HG02763 (cell line): ENCODE measurements at regions not wholly inside any gene's neighbourhood (a gene's known extent, or its start where the extent isn't known, plus 50 kb on each side); places are given as distances from the start of the nearest gene placed in this dataset.

ENCODE experiments used
- ATAC-seq: cut with Tn5 transposase; IDR thresholded peaks from one replicate; pipeline ENCODE4 v1.9.1; 2021; ENCODE audit warnings: mild to moderate bottlenecking, moderate library complexity; ENCODE audit not compliant: unreplicated experiment

DNA sequence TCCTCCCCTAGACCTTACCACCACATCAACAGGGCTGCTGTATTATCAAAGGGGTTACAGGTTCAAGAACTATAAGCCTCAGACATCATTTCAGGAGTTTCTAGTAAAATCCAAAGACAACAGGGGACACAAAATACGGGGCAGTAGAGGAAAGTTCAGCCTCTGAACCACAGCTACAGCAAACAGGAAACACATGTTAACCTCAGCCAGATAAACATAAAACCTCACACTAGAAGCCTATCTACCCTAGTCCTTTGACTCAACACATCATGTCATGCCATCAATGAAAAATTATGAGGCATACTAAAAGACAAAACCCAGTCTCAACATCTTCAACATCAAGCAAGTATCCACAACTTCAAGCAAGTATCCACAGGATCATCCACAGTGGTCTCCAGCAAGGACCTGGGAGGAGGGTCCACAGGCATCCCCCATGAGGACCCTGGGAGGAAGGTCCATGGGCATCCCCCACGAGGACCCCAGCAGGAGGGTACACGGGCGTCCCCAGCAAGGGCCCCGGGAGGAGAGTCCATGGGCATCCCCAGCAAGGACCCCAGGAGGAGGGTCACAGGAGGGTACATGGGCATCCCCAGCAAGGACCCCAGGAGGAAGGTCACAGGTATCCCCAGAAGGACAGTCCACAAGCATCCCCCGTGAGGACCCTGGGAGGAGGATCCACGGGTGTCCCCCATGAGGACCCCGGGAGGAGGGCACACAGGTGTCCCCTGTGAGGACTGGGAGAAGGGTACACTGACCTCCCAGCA lies 440.0 kb downstream of the MATN1 start:
- no peak for ATAC-seq

DNA sequence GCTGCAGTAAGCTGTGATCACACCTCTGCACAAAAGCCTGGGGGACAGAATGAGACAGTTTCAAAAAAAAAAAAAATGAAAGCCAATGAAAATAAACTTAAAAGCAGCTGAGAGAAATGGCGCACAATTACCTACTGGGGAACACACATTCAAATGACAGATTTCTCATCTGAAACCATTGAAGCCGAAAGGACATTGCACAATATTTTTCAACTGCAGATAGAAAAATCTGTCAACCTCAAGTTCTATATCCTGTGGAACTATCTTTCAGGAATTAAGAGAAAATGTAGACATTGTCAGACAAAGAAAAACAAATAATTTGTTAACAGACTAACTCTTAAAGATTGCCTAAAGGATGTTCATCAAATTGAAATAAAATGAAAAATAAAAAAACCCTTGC lies 442.8 kb downstream of the MATN1 start:
- no peak for ATAC-seq

- no peak for ATAC-seq
Observed at GRCh38 chr1:30277911-30278310, 445.5 kb downstream of the MATN1 start.

- no peak for ATAC-seq
Observed at GRCh38 chr1:30277415-30277814, 446.0 kb downstream of the MATN1 start.

GRCh38 chr1:30275926-30276764 lies 447.2 kb downstream of the MATN1 start:
- ATAC-seq: no peak

DNA sequence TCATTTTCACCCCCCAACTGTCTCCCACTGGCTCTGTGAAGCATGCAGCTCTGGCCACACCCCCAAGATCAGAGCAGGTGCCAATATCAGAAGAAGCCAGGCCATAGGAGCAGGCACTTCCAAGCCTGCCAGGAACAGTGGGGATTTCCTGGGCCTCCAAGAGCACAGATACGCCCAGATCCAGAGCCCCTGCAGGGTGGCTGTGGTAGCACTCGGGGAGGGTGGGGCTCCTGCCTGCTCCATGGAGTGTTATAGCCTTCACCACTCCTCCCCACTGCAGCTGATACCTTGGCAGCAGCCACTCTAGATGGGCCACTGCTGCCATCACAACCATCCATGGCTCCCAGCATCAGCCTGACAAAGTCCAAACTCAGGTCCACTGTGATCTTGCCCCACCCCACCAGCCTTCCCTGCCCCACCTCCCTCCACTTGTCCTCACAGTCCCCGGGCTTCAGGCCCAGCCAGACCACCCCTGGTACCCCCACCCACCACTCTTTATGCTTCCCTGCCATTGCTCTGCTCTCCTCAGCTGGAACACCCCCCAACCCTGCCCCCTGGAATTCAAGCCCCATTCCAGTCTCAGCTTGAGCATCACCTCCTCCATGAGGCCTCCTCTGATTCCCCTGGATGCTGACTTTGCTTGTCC lies 448.3 kb downstream of the MATN1 start:
- no peak for ATAC-seq

GRCh38 chr1:30274173-30274970 lies 449.0 kb downstream of the MATN1 start:
- no peak for ATAC-seq

- ATAC-seq: no peak
Observed at GRCh38 chr1:30273456-30273855, 449.9 kb downstream of the MATN1 start.

DNA sequence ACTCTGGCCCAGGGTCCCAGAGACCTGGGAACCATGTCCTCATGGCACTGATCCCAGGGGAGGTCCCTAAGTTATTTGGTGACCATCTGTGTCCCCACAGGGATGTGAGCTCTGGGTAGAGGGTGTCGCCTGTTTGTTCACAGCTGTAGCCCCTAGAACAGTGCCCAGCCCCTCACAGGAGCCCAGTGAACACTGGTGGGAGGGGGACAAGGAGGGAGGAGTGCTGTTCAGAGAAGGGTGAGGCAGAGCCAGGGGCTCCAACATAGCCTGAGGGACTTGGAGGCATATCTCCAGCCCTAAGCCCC lies 450.4 kb downstream of the MATN1 start:
- no peak for ATAC-seq

- ATAC-seq: no peak
Observed at GRCh38 chr1:30272277-30273020, 450.9 kb downstream of the MATN1 start.

DNA sequence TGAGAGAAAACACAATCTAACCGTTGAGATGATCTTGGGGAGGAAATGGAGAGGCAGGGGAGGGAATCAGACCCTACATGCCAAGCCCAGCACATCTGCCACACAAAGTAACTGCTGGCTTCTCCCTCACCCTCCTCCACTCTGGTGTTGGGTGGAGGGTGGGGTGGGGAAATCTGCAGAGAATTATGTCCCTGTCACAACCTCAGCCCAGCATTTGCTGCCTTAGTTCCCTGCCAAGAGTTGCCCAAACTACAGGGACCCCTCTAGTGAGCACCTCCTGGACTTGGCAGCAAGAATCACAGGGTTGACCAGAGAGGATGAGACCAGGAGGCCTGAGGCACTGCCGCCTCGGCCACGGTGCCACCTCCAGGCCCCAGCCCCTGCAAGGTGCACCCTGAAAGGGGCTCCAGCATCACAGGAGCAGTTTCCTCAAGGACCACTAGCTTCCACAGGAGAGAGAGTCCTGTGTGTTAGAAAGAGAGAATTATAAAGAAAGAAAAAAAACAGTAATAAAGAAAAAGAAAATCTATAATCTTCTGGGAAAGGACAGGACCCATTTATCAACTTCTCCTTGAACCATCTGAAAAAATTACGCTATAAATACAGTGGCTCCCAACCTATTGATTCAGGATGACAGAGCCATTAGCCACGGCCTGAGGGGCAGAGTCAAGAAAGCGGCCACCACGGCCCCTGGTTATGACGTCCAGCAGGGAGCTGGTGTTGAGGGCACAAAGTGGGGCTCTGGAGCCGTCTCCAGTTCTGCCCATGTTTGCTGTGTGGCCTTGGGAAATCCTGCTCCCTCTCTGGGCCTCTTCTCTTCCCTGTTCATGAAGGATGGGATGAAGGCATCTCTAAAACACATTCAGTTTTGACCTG lies 451.7 kb downstream of the MATN1 start:
- ATAC-seq: no peak

DNA sequence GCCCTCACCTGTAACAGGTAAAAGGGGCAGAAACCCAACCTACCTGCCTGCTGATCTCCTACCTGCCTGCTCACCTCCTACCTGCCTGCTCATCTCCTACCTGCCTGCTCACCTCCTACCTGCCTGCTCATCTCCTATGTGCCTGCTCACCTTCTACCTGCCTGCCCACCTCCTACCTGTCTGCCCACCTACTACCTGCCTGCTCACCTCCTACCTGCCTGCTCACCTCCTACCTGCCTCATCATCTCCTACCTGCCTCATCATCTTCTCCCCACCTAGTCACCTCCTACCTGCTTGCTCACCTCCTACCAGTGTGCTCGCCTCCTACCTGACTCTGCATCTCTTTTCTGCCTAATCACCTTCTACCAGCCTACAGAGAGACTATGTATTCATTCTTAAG lies 452.9 kb downstream of the MATN1 start:
- ATAC-seq: no peak

GRCh38 chr1:30268923-30269666 lies 454.3 kb downstream of the MATN1 start:
- no peak for ATAC-seq

GRCh38 chr1:30267856-30268255 lies 455.5 kb downstream of the MATN1 start:
- ATAC-seq: no peak

DNA sequence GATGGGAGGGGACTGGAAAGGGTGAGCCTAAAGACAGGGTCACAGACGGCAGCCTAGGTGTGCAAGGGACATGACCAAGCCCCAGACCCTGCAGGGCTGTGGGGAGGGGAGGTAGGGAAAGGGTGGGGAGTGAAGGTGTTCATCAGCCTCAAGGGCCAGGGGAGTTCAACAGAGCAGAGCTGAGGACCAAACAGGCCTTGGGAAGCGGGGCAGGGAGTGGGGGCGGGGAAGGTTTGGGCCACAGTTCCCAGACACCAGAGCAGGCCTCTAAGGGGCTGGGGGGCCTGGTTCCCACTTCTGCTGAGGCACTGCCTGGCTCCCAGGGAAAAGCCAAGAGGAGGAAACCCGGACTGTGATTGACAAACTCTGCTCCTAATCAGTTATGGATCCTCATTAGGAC lies 456.3 kb downstream of the MATN1 start:
- ATAC-seq: no peak

DNA sequence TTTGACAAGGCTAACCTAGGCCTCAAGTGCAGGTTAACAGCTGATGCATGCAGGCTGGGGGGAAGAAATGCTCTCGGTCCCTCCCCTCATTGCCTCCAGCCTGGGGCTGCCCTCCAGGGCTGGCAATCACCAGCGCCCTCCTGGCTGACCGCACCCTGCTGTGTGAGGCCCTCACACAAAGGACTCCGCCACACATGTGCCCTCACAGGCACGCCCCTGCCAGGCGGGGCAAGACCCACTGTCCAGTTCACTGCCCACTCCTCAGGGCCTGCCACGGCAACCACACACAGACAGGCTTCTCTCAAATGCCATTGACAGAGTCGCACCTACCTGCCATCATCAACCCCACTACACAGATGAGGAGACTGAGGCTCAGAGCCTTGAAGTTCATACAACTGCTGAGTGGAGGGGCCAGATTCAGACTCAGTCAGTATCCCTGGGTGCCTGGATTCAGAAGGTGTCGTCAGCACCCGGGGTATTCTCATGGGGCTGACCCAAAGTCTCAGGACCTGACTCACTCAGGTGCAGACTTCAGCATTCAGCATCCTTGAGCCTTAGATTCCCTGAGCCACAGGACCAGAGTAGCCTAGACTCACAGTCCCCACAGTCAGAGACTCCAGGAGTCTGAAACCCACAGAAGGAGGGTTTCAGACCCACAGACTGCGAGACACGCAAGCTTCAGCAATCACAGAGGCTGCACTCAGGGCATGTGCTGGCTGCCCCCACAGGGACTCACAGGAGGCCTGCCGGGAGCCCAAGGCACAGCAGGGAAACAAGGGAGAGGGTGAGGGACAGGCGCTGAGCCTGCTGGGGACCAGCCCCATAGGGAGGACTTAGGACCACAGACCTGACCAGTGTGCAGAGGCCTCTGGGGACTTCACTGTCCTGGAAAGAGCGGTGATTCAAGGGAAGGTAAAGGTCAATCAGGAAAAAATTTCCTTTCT lies 458.0 kb downstream of the MATN1 start:
- no peak for ATAC-seq

DNA sequence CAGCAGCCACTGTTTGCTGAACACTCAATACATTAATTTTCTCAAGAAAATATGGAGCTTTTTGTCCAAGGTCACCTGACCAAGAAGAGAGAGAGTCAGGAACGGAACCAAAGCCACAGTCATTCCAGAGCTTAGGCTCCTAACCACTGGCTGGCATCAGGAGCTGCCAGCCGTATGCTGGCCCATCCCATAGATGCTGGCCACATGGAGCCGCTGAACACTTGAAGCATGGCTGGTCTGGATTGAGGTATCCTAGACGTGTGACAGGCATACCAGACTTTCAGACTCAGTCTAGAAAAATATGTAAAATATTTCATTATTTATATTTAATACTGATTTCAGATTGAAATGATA lies 458.7 kb downstream of the MATN1 start:
- no peak for ATAC-seq
